Astrocyte of the spinal cord (primary cell): ENCODE measurements at regions not wholly inside any gene's neighbourhood (a gene's known extent, or its start where the extent isn't known, plus 50 kb on each side); places are given as distances from the start of the nearest gene placed in this dataset.

Source experiments
- DNase-seq: peaks from one replicate; pipeline ENCODE4 v3.0.0; 2011; ENCODE audit warnings: low read depth, low spot score
- H3K4me3 ChIP-seq: 2 replicates; pipeline ENCODE4 v1.5.1; 2011; ENCODE audit warnings: low read depth, mild to moderate bottlenecking, low read length, moderate library complexity
- CTCF ChIP-seq: IDR thresholded peaks from 2 replicates; pipeline ENCODE4 v1.5.1; 2012; ENCODE audit warnings: low read depth, mild to moderate bottlenecking, low read length, inconsistent platforms
- in situ Hi-C: cut with HindIII; loops from 2 replicates; pipeline ENCODE4 v1.10.0; 2017; ENCODE audit warnings: low sequenced_read_pairs

GRCh38 chr6:134495890-134496248 lies 178.0 kb upstream of the SGK1 start:
- DNase-seq = no peak
- in situ Hi-C loops = no loop called here
- TF ChIP-seq CTCF = no peak
- no peak overlapping the region for H3K4me3 ChIP-seq

- TF ChIP-seq CTCF = no peak
- in situ Hi-C loops = no loop called here
- no peak overlapping the region for H3K4me3 ChIP-seq
- DNase-seq = no peak
These were observed 177.4 kb upstream of the SGK1 start for GRCh38 chr6:134495203-134495889.

- H3K4me3 ChIP-seq = no peak overlapping the region
- TF ChIP-seq CTCF = no peak
- DNase-seq = no peak
- in situ Hi-C loops = no loop called here
These were observed 175.9 kb upstream of the SGK1 start for GRCh38 chr6:134493789-134494188.

GRCh38 chr6:134491477-134491876 lies 173.6 kb upstream of the SGK1 start:
- in situ Hi-C loops = no loop called here
- TF ChIP-seq CTCF = no peak
- DNase-seq = peak; percentile 46
- H3K4me3 ChIP-seq = no peak overlapping the region

GRCh38 chr6:134482593-134483270 lies 164.8 kb upstream of the SGK1 start:
- DNase-seq = peak; percentile 27
- in situ Hi-C loops = no loop called here
- TF ChIP-seq CTCF = no peak
- no peak overlapping the region for H3K4me3 ChIP-seq

- no peak for TF ChIP-seq CTCF
- DNase-seq = no peak
- in situ Hi-C loops = no loop called here
- no peak overlapping the region for H3K4me3 ChIP-seq
These were observed 164.1 kb upstream of the SGK1 start for GRCh38 chr6:134481966-134482365.
